IPS DF 4.7 (cell line): ENCODE measurements at regions not wholly inside any gene's neighbourhood (a gene's known extent, or its start where the extent isn't known, plus 50 kb on each side); places are given as distances from the start of the nearest gene placed in this dataset.

ENCODE experiments used
- DNase-seq: peaks from one replicate; pipeline ENCODE4 v3.0.0-alpha.2; 2013; ENCODE audit warnings: low spot score; ENCODE audit errors: extremely low read depth

GRCh38 chr13:105806628-105806920 lies 728.9 kb downstream of the EFNB2 start:
- DNase-seq, result no peak

DNA sequence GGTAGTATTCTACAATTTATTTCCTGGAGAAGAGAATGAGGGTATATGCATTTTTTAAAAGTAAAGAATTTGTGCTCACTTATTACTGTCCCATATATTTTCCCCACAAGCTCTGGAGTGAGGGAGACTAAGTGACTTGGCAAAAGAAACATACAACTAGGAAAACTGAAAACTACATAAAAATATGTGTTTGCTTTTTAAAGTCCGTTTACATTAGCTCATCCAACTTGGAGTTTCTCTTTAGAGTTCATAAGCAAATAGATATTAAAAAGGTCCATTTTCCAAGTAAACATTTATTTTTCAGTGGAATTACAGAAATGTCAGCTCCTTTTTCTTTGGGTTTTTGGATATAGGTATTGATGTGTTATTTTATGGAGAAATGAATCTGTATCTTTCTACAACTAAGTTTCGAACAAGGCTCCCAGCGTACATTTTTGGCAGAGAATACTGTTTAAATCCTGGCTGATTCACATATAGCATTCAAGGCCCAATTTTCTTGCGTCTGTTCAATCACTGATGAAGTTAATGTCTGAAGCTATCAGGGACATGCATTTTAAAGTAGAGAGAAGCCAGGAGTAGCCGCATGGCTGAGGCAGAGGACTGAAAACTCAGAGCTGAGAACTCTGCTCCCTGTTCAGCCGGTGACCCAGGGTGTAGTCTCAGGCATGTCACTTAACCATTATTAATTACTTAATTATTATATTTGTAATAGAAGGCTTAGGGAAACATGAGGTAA lies 729.4 kb downstream of the EFNB2 start:
- no peak for DNase-seq

- DNase-seq, result no peak
Observed at GRCh38 chr13:105804561-105805190, 730.8 kb downstream of the EFNB2 start.

- DNase-seq, result no peak
Observed at GRCh38 chr13:105799155-105799554, 736.3 kb downstream of the EFNB2 start.

DNA sequence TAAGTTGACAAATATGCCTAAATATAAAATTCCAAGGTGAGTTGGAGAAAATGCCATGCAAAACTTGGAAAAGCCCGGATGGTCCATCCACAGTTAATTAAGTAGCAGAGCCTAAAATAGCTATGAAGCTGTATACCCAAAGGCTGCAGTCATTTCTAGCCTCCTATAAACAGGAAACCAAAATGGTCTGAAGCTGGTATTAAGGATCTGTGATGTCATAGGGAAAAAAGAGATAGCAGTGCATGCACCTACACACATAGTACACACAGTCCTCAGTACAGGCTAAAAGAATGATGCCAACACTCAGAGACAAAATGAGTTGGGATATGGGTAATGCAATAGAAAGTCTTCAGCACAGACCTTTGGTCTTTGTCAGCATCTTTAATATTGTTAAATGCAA lies 736.9 kb downstream of the EFNB2 start:
- no peak for DNase-seq

DNA sequence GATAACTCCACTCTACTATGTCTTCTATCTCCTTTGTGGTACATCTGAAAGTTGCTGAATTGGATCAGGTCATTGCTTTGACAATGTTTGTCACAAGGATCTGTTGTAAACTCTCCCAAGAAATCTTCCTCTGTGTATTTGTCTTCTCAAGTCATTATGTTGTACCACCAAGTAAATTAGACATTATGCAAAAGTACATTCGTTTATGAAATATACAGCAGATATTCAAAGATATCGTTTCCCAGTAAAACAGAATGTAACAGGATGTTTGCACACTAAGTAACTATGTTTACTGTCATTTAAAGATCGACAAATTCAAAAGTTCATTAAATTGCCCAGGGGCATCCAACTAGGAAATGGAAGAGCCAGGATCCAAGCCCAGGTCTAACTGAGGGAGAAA lies 739.4 kb downstream of the EFNB2 start:
- DNase-seq, result no peak

- DNase-seq, result no peak
Observed at GRCh38 chr13:105790923-105791322, 744.5 kb downstream of the EFNB2 start.

- DNase-seq, result no peak
Observed at GRCh38 chr13:105788530-105788929, 746.9 kb downstream of the EFNB2 start.

GRCh38 chr13:105787632-105788031 lies 747.8 kb downstream of the EFNB2 start:
- DNase-seq, result no peak

DNA sequence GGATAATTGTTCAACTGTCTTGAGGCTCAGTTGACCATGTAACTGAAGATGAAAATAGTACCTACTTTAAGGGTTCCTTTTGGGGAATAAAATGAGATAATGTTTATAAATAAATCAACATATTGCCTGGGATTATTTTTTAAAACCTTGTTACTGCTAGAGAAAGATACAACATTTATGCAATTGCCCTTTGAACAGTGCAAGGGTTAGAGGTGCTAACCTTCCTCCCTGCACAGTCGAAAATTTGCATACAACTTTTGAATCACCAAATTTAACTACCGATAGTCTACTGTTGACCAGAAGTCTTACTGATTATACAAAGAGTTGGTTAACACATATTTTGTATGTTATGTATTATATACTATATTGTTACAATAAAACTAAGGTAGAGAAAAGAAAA lies 750.0 kb downstream of the EFNB2 start:
- DNase-seq, result no peak

- DNase-seq, result no peak
Observed at GRCh38 chr13:105783261-105783660, 752.2 kb downstream of the EFNB2 start.

DNA sequence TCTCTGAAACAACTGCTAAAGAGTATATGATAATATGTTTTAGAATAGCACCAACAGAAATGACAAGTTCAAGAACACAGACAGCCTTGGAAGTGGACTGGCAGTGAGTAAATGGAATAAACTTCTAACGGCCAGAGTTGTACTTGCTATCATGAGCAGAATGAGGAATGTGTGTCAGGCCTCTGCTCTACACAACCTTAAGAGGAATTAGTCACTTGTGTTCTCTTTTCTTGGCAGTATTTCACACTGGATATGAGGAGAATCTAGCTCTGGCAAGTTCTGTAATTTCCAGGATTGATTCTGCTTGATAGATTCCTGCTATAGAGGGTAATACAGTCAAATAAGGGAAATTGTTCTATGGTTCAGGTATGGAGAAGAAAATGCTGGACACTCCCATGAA lies 757.3 kb downstream of the EFNB2 start:
- no peak for DNase-seq

- DNase-seq, result no peak
Observed at GRCh38 chr13:105774739-105775460, 760.6 kb downstream of the EFNB2 start.

DNA sequence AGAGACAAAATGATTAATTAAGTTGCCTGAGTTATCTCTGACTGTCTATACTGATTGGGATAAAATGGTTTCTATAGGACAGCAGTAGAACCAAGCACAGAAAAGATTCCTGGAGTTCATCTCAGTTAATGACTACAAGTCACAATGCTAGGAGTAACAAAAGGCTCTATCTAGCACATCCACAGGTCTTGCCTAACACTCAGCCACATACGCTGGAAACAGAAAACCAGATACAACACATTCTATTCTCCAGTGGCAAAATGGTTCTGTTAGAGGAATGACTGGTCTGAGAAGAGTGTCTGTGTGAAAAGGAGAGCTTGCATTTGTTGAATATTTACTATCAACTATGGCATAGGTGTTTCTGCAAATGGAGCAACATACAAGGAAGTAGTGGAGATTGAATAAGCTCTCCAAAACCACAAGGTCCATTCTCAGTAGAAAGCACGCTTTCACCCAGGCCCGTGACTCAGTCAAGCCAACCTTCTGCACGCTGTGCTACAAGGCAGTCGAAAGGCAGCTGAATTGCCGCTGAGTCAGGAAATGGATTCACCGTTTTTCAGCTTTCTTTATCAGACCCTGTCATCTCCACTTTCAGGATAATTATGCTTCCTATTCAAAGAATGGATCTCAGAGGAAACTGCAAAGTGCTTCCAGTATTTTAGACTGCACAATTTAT lies 761.5 kb downstream of the EFNB2 start:
- no peak for DNase-seq

DNA sequence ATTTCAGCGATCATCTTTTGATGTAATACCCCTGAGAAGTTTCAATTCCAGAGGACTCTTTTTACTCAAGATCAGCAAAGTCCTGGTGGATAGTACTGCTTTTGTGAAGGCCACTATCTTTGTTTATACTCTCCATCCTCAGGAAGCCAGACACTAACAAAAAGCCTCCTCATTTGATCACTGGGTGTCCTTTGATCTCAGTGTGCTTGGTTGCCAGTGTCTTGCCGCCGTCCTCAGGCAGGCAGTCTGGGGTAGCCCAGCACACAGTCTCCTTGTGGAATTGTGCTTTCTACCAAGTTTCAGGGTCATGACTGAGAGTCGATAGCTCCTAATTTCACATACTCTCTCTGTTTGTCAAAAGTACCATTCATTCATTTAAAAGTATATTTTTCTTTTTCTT lies 762.2 kb downstream of the EFNB2 start:
- no peak for DNase-seq

DNA sequence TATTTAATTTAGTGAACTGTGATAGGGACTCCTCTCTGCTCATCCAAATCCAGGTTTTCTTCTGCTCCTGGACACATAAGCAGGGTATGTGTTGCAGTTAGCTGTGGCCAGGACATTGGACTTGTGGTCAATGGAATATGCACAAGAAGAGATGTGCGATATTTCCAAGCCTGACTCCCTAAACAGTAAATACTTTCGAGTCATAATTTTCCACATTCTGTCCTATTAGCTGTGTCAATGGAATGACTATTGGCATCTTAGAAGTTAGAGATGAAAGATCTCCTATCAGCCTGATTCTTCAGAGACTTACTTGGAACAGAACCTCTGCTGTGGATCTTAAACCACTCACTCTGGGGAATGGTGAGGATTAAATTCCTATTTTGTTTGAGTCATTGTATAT lies 771.0 kb downstream of the EFNB2 start:
- no peak for DNase-seq

DNA sequence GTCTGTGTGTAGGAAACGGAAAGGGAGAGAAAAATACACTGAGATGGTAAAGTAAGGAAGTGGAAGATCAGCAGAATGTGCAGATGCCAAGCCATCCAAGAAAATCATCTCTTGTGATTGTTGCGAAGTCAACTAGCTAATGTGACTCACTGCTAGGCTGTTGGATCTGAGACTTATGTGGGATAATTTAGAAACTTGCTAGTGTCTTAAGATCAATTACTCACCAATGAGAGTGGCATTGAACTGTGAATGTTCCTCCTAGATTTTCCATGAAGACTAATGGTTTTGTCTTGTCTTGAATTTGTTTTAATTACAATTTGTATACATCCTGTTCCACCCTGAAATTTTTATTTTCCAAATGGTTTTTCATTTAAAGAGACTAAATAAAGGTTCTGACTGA lies 771.6 kb downstream of the EFNB2 start:
- DNase-seq, result no peak

DNA sequence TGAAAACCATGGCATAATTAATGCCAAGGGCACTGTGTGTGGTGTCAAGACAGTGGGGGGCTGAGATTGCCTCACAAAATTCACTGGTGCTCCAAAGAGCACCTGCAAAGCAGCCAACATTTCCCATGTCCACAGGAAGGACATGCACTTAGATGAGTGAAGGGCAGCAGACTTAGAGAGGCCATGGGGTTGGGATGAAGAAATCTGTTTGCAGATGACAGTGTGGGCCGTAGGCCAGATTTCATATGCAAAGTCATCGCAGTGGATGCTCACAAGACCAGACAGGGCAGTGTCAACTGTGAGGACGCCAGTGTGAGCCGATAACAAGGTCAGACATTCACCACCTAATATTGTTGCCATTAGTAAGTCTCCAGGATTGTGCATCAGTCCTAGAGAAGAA lies 773.4 kb downstream of the EFNB2 start:
- no peak for DNase-seq

DNA sequence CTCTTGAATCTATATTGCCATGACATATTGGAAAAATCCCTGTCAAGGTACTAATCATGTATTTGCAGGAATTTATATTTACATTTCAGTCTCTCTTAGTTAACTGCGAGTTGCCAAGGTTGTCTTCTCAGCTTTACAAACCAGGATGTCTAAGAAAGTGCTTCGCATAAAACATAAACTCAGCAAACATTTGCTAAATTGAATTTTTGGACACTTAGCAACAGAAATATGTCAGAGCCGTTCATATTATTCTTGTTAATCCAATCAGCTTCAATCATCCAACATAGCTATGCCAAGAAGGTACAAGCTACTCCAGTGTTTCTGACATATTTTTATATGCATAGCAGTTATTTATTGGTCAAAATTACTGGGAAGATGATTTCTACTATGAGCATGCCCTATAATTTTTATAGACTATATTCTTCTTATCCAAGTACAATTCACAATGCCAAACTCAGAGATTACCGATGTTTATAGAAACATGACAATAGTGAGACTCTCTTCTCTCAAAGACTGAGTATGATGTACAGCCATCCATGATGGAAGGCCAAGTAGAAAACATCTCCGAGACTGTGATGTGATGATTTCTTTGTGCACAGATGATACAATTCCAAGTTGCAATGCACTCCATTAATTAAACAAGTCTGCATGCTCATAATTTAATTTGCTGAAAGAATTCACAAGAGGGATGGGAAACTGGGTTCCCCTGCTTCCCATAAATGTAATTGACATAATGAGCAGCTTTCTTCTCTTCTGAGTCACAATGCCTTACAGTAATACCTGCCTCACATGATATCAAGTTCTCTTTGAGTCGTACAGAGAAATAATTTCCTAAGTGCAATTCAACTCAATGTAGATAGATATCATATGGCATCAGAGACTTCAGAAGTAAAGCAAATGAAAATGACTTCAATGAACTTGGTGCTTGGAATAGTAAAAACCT lies 776.3 kb downstream of the EFNB2 start:
- no peak for DNase-seq

DNA sequence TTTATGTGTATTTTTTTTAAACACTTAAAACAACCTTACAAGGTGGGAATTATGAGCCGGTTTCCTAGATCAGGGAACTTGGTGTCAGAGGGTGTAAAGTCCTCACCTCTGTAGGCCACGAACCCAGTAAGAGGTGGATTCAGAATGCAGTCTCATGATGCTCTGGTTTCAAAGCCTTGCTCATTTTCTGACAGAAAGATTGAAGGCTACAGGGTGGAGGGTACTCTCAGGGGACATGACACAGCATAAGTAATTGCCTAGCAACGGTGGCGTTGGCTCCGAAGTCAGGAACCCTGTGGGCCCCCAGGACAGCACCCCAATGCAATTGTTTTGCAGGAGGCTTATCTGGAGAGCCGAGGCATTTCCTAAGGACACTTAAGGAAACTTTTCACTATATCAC lies 794.7 kb downstream of the EFNB2 start:
- DNase-seq, result no peak

GRCh38 chr13:105737688-105738087 lies 797.8 kb downstream of the EFNB2 start:
- no peak for DNase-seq
